SK-N-SH (cell line): ENCODE measurements at regions not wholly inside any gene's neighbourhood (a gene's known extent, or its start where the extent isn't known, plus 50 kb on each side); places are given as distances from the start of the nearest gene placed in this dataset.

Experiments used
- CTCF ChIA-PET: fragments of 300-600, 350-600 bp; formaldehyde crosslinking; extraction: SDS; loops from one replicate; lab custom pipeline; 2021; lab: Yijun Ruan, JAX
- POLR2A ChIA-PET: fragments of 350-600 bp; sonication (Branson Sonifier 250); formaldehyde crosslinking; extraction: SDS; loops from one replicate; lab custom pipeline; 2020; ENCODE audit warnings: antibody characterized with exemption, inconsistent platforms; lab: Yijun Ruan, JAX
- DNase-seq: peaks from one replicate; pipeline ENCODE4 v3.0.0; 2012
- H2AFZ ChIP-seq: fragments of 200-600 bp; sonication (generic); 2 replicates; pipeline ENCODE4 v1.8.1; 2016; ENCODE audit warnings: antibody characterized with exemption, mild to moderate bottlenecking, low read depth
- H3F3A ChIP-seq: fragments of 200-600 bp; sonication (generic); replicated peaks from 2 replicates; pipeline ENCODE3; 2016; ENCODE audit warnings: antibody characterized with exemption, mild to moderate bottlenecking; ENCODE audit not compliant: insufficient read depth
- H3K27ac ChIP-seq, 2 experiments: fragments of 200-500 bp in 1 of 2; fragments of 200-600 bp in 1 of 2; sonication (Bioruptor generic) in 1 of 2; sonication (generic), shearing (Covaris generic) in 1 of 2; 2 replicates each; pipeline versions ENCODE4 v1.5.1 to v1.6.1; 2014 to 2016; ENCODE audit warnings: low read depth in 2 of 2, inconsistent platforms in 1 of 2, low read length in 1 of 2, mild to moderate bottlenecking in 1 of 2, mixed read lengths in 1 of 2
- H3K27me3 ChIP-seq: fragments of 200-600 bp; sonication (generic), shearing (Covaris generic); 2 replicates; pipeline ENCODE4 v1.6.1; 2016; ENCODE audit warnings: mixed run types; ENCODE audit not compliant: insufficient read depth
- H3K36me3 ChIP-seq, 2 experiments: fragments of 200-500 bp in 1 of 2; fragments of 200-600 bp in 1 of 2; sonication (Bioruptor generic) in 1 of 2; sonication (generic) in 1 of 2; replicated peaks in 1 of 2; 2 replicates each; pipeline versions ENCODE3 to v1.5.1; 2014 to 2016; ENCODE audit warnings: low read length in 1 of 2, mild to moderate bottlenecking in 1 of 2; ENCODE audit not compliant: insufficient read depth in 2 of 2, control insufficient read depth in 1 of 2
- H3K4me1 ChIP-seq, 2 experiments: fragments of 200-500 bp in 1 of 2; fragments of 200-600 bp in 1 of 2; sonication (Bioruptor generic) in 1 of 2; sonication (generic), shearing (Covaris generic) in 1 of 2; 2 replicates each; pipeline versions ENCODE4 v1.5.1 to v1.6.1; 2014 to 2016; ENCODE audit warnings: low read depth in 1 of 2, low read length in 1 of 2, mixed run types in 1 of 2; ENCODE audit not compliant: insufficient read depth in 2 of 2, control insufficient read depth in 1 of 2
- H3K4me2 ChIP-seq: fragments of 200-600 bp; sonication (generic), shearing (Covaris generic); 2 replicates; pipeline ENCODE4 v1.6.1; 2017; ENCODE audit warnings: mixed run types
- H3K4me3 ChIP-seq, 2 experiments: fragments of 200-500 bp in 1 of 2; fragments of 200-600 bp in 1 of 2; sonication (Bioruptor generic) in 1 of 2; sonication (generic), shearing (Covaris generic) in 1 of 2; 2 replicates each; pipeline versions ENCODE4 v1.5.1 to v1.8.1; 2014 to 2016; ENCODE audit warnings: low read depth in 2 of 2, inconsistent platforms in 1 of 2, low read length in 1 of 2, mild to moderate bottlenecking in 1 of 2, mixed read lengths in 1 of 2, moderate library complexity in 1 of 2
- H3K79me2 ChIP-seq: fragments of 200-600 bp; sonication (generic); 2 replicates; pipeline ENCODE4 v1.8.1; 2017; ENCODE audit warnings: mild to moderate bottlenecking; ENCODE audit not compliant: insufficient read depth
- H3K9ac ChIP-seq: fragments of 200-600 bp; sonication (generic); 2 replicates; pipeline ENCODE4 v1.6.1; 2017; ENCODE audit warnings: mixed run types
- H3K9me2 ChIP-seq: fragments of 200-600 bp; sonication (generic); 2 replicates; pipeline ENCODE4 v1.6.1; 2017; ENCODE audit warnings: mixed run types
- H3K9me3 ChIP-seq: fragments of 200-600 bp; sonication (generic); 2 replicates; pipeline ENCODE4 v1.6.1; 2017; ENCODE audit warnings: mixed run types, mild to moderate bottlenecking, moderate library complexity
- H4K20me1 ChIP-seq: fragments of 200-600 bp; sonication (generic); 2 replicates; pipeline ENCODE4 v1.6.1; 2017; ENCODE audit warnings: mild to moderate bottlenecking, mixed run types; ENCODE audit not compliant: insufficient read depth
- CHD2 ChIP-seq: fragments of 150-350 bp; IDR thresholded peaks from 2 replicates; pipeline ENCODE4 v1.6.1; 2018; ENCODE audit warnings: low read length; ENCODE audit not compliant: partially characterized antibody
- EP300 ChIP-seq, 2 experiments: IDR thresholded peaks; 2 replicates each; pipeline versions ENCODE4 v1.4.0 to v1.6.1; 2012; ENCODE audit warnings: borderline replicate concordance in 1 of 2, low read depth in 1 of 2, low read length in 1 of 2
- FOXM1 ChIP-seq: IDR thresholded peaks from 2 replicates; pipeline ENCODE4 v1.4.0; 2012; ENCODE audit warnings: low read depth, mild to moderate bottlenecking
- GABPA ChIP-seq: IDR thresholded peaks from 2 replicates; pipeline ENCODE4 v1.4.0; 2012; ENCODE audit warnings: low read depth, mild to moderate bottlenecking
- GATA2 ChIP-seq: sonication (generic); formaldehyde crosslinking; IDR thresholded peaks from 2 replicates; pipeline ENCODE4 v1.5.0; 2020; ENCODE audit warnings: mild to moderate bottlenecking, missing genetic modification reagents
- JUND ChIP-seq: IDR thresholded peaks from 2 replicates; pipeline ENCODE4 v1.4.0; 2012
- MXI1 ChIP-seq: IDR thresholded peaks from 2 replicates; pipeline ENCODE4 v1.6.1; 2012; ENCODE audit warnings: mild to moderate bottlenecking, low read depth, low read length, improper control_type of control experiment
- NFIC ChIP-seq: IDR thresholded peaks from 2 replicates; pipeline ENCODE4 v1.4.0; 2012; ENCODE audit warnings: borderline replicate concordance
- POLR2AphosphoS5 ChIP-seq: IDR thresholded peaks from 2 replicates; pipeline ENCODE4 v1.6.1; 2012; ENCODE audit warnings: low read depth, low read length
- RAD21 ChIP-seq: IDR thresholded peaks from 2 replicates; pipeline ENCODE4 v1.6.1; 2012; ENCODE audit warnings: mild to moderate bottlenecking, low read length
- RFX5 ChIP-seq: IDR thresholded peaks from 2 replicates; pipeline ENCODE4 v1.6.1; 2012; ENCODE audit warnings: mild to moderate bottlenecking, improper control_type of control experiment, low read length
- RXRA ChIP-seq: IDR thresholded peaks from 2 replicates; pipeline ENCODE4 v1.4.0; 2012; ENCODE audit warnings: low read depth, mild to moderate bottlenecking, borderline replicate concordance
- SIN3A ChIP-seq: IDR thresholded peaks from 2 replicates; pipeline ENCODE4 v1.6.1; 2012; ENCODE audit warnings: low read depth, mild to moderate bottlenecking, low read length, moderate library complexity, borderline replicate concordance
- TAF1 ChIP-seq: IDR thresholded peaks from 2 replicates; pipeline ENCODE4 v1.6.1; 2012; ENCODE audit warnings: low read depth, mild to moderate bottlenecking, low read length, moderate library complexity, borderline replicate concordance
- TCF12 ChIP-seq: IDR thresholded peaks from 2 replicates; pipeline ENCODE4 v1.4.0; 2012
- TEAD4 ChIP-seq: IDR thresholded peaks from 2 replicates; pipeline ENCODE4 v1.4.0; 2012; ENCODE audit warnings: mild to moderate bottlenecking, borderline replicate concordance; ENCODE audit not compliant: insufficient read depth
- YY1 ChIP-seq: IDR thresholded peaks from 2 replicates; pipeline ENCODE4 v1.4.0; 2012; ENCODE audit warnings: low read depth, mild to moderate bottlenecking
- WGBS: methylation state at CpG from one replicate; pipeline ENCODE4 v1.1.6; 2017; ENCODE audit warnings: low lambda C conversion rate; 5-methylcytosine and 5-hydroxymethylcytosine counted together
- TF ChIP-seq, protein P1 (sequence below): IDR thresholded peaks from 2 replicates; pipeline ENCODE4; 2012

DNA sequence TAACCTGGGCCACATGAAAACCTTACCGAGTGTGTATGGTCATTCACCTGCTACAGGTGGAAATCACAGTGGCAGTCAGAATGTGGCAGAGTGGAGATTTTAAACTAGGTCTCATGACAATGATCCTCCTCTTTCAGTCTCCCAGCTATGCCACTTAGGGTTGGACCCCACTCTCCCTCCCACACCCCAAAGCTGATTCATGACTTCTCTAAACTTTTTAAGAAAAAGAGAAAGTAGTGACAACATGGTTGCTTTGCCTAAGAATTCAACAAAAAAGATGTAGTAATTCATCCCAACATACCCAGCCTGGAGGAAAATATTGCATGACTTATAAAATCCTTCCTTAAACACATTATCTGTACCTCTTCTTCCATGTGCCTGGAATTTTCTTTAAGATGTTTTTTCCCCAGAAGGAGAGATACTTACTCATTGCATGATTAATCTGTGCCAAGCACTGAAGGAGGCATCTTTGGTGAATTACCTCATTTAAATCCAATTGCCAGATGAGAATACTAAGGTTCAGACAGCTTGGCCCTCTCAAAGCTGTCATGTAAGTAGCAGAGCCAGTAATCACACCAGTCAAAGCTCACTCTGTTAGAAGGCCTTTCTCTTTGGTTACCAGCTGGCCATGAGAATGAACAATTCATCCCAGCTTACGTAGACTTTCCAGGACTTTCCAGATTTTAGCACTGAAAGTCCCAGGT lies 119.9 kb downstream of the COPRS start (continued):
- TF ChIP-seq CHD2 (no peak), TAF1 (no peak)
- TF ChIP-seq, all 33 proteins: peak for 9

DNA sequence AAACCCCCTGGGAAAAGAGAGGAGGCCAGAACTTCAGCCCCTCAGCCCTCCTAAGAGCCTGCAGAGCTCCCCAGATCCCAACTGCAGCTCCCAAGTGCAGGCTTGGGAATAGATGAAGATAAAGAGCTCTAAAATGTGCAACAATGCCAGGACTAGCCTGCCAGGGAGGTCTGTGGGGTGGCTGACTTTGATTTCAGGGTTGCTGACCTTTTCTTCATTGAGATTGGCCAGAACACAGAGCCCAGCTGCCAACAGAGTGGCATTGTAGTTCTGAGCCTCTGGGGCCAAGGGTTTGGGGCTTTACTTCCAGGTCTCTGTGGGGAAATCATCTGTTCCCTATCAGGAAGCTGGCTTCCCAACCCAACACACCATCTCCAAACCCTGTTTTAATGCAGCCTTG lies 120.6 kb downstream of the COPRS start:
- ChIA-PET POLR2A (no interaction called here), CTCF (interaction anchor here (0.9 to 1.9 kb wide), 5 partner anchors 11 to 180 kb away, joined by 3 to 9 read pairs (median 4); no protein-coding TSS in a partner anchor)
- H3K36me3 ChIP-seq, result no peaks in the 10 kb centered on the region
- no peak overlapping the region for H3K4me3 ChIP-seq
- peak overlapping the region; percentile 20; the same call in 1 of the 2 replicates for H2AFZ ChIP-seq
- TF ChIP-seq GABPA, result no peak
- TF ChIP-seq EP300 (IDR thresholded peaks at IDR 0.05; ENCODE audit: borderline replicate concordance in 1 of 2, low read depth in 1 of 2, low read length in 1 of 2), result peak; percentile 37 to 71; a peak in 2 of 4 replicates
- TF ChIP-seq RFX5, result no peak
- TF ChIP-seq JUND, result peak; percentile 25; the same call in 1 of the 2 replicates
- TF ChIP-seq, protein P1, sequence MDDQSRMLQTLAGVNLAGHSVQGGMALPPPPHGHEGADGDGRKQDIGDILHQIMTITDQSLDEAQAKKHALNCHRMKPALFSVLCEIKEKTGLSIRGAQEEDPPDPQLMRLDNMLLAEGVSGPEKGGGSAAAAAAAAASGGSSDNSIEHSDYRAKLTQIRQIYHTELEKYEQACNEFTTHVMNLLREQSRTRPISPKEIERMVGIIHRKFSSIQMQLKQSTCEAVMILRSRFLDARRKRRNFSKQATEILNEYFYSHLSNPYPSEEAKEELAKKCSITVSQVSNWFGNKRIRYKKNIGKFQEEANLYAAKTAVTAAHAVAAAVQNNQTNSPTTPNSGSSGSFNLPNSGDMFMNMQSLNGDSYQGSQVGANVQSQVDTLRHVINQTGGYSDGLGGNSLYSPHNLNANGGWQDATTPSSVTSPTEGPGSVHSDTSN, result peak; percentile 82
- TF ChIP-seq TCF12, result peak; percentile 94
- TF ChIP-seq NFIC, result peak; percentile 51; the same call in 1 of the 2 replicates
- TF ChIP-seq RXRA, result no peak
- TF ChIP-seq POLR2AphosphoS5, result peak; percentile 36; the same call in 1 of the 2 replicates
- 0 out of 2 replicates have a peak, but pooled peaks have one; percentile 33 for TF ChIP-seq FOXM1
- TF ChIP-seq RAD21, result no peak
- TF ChIP-seq MXI1, result no peak
- no peak for TF ChIP-seq GATA2 (CRISPR knock-in tag)
- TF ChIP-seq SIN3A, result no peak
- TF ChIP-seq YY1, result no peak
- H3K4me1 ChIP-seq, result peaks cover 8 to 29% of the 10 kb centered on the region in 2 experiments; a peak in 3 of 4 replicates
- H3K9ac ChIP-seq, result no peak overlapping the region
- H3F3A ChIP-seq, result peaks cover 25% of the 10 kb centered on the region
- H3K4me2 ChIP-seq, result peak overlapping the region; percentile 1
- no peaks in the 10 kb centered on the region for H3K9me3 ChIP-seq
- no peaks in the 10 kb centered on the region for H3K27me3 ChIP-seq
- DNase-seq, result no peak
- H3K79me2 ChIP-seq, result no peaks in the 10 kb centered on the region
- no peaks in the 10 kb centered on the region for H3K9me2 ChIP-seq
- H4K20me1 ChIP-seq, result no peaks in the 10 kb centered on the region
- peak overlapping the region; percentile 85 to 91 for H3K27ac ChIP-seq

DNA sequence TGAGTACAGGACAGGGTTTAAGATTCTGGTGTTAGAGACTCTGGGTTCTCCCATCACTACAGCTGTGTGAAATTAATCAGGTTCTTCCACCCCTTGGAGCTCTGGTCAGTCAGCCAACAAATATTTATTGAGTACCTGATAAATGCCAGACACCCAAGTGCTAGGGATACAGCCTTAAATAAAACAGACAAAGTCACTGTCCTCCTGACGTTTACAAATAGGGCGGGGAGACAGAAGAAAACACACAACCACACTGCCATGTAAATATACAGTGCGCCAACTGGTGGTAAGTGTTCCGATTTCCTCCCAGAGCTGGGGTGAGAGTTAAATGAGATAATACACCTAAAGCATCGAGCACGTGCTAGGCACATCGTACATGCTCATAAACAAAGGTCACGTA lies 121.0 kb downstream of the COPRS start:
- TF ChIP-seq TEAD4 (no peak), TCF12 (peak; percentile 67), POLR2AphosphoS5 (peak; percentile 9; the same call in 1 of the 2 replicates), EP300 (IDR thresholded peaks at IDR 0.05; ENCODE audit: borderline replicate concordance in 1 of 2, low read depth in 1 of 2, low read length in 1 of 2) (0 out of 4 replicates have a peak, but pooled peaks of 1 of the 2 experiments have one; percentile 28)
- TF ChIP-seq, protein P1, result peak; percentile 33; the same call in 1 of the 2 replicates
- ChIA-PET POLR2A (no interaction called here), CTCF (interaction anchor here (0.9 to 1.9 kb wide), 5 partner anchors 13 to 180 kb away, joined by 3 to 9 read pairs (median 4); no protein-coding TSS in a partner anchor)
- Histone ChIP-seq H3K9me2 (no peaks in the 10 kb centered on the region), H3K4me2 (peak overlapping the region; percentile 1), H3K27ac (peak overlapping the region; percentile 85 to 91), H4K20me1 (no peaks in the 10 kb centered on the region), H3K27me3 (no peaks in the 10 kb centered on the region), H3K9ac (no peak overlapping the region), H3K4me1 (peaks cover 8 to 29% of the 10 kb centered on the region in 2 experiments; a peak in 3 of 4 replicates), H3K36me3 (no peaks in the 10 kb centered on the region), H3K9me3 (no peaks in the 10 kb centered on the region), H2AFZ (no peak overlapping the region), H3F3A (peaks cover 25% of the 10 kb centered on the region), H3K79me2 (no peaks in the 10 kb centered on the region), H3K4me3 (no peak overlapping the region)
- 61% methylated on average over 8 of the region's 8 CpGs for WGBS
- DNase-seq, result no peak
